Mammary epithelial cell (primary cell): ENCODE measurements at regions not wholly inside any gene's neighbourhood (a gene's known extent, or its start where the extent isn't known, plus 50 kb on each side); places are given as distances from the start of the nearest gene placed in this dataset.

ENCODE experiments used
- CTCF ChIP-seq, 2 donors: IDR thresholded peaks in 1 of 2; conservative IDR thresholded peaks in 1 of 2; 2 replicates each; pipeline ENCODE4 v1.5.1; 2011 to 2012; ENCODE audit warnings: inconsistent platforms in 2 of 2, low read length in 2 of 2, mild to moderate bottlenecking in 2 of 2, control low read depth in 1 of 2, low read depth in 1 of 2; ENCODE audit not compliant: insufficient read depth in 1 of 2; ENCODE audit errors: extremely low read depth in 1 of 2
- EZH2 ChIP-seq: IDR thresholded peaks from 2 replicates; pipeline ENCODE4 v1.6.1; 2012; ENCODE audit warnings: low read length, inconsistent platforms, borderline replicate concordance

- TF ChIP-seq CTCF (conservative IDR thresholded peaks at IDR 0.05 in 1 of 2, IDR thresholded peaks at IDR 0.05 in 1 of 2; ENCODE audit: extremely low read depth in 1 of 2, insufficient read depth in 1 of 2, low read depth in 1 of 2, low read length in 2 of 2) (no peak), EZH2 (no peak)
Measured at GRCh38 chr22:48396091-48396784, 1431.4 kb downstream of the BRD1 start.
